ENCODE measurements at regions not wholly inside any gene's neighbourhood (a gene's known extent, or its start where the extent isn't known, plus 50 kb on each side); places are given as distances from the start of the nearest gene placed in this dataset.

DNA sequence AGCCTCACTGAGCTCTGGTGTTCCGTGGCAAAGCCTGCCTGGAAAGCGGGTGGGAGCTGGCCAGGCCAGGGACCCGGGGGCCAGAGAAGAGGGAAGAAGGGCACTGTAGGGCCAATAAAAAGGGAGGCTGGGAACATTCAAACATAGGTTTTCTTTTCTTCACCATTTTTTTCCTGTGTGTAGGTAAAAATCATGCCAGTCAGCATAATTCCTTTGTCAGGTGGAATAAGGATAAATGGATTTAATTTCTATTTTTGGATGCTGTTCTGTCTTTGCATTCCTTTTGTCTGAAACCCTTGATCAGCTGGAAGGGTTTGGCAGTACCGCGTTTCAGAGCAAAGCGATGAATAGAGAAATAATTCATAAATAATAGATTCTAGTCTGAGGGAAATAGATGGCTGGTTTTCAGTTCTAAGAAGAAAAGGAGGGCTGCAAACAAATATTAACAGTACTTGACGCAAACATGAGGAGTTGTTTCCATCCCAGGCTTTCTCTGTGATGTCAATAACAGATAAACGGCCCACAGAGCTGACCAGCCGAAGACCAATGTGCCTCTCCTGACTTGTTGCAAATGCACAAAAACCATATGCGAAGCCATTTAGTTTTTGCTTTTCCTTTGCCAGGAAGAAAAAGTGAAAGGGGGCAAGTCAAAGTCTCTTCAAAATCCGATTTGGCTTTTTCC, 384.4 kb downstream of the TSN start:
- H3K9me3 ChIP-seq = no peaks in the 10 kb centered on the region
- no peaks in the 10 kb centered on the region for H3K27me3 ChIP-seq
- no peak for ATAC-seq
- no peak overlapping the region for H3K4me3 ChIP-seq
- TF ChIP-seq EP300 (IDR thresholded peaks at IDR 0.05) = no peak
- no peak for TF ChIP-seq POLR2A (IDR thresholded peaks at IDR 0.05)
- TF ChIP-seq, protein P1, sequence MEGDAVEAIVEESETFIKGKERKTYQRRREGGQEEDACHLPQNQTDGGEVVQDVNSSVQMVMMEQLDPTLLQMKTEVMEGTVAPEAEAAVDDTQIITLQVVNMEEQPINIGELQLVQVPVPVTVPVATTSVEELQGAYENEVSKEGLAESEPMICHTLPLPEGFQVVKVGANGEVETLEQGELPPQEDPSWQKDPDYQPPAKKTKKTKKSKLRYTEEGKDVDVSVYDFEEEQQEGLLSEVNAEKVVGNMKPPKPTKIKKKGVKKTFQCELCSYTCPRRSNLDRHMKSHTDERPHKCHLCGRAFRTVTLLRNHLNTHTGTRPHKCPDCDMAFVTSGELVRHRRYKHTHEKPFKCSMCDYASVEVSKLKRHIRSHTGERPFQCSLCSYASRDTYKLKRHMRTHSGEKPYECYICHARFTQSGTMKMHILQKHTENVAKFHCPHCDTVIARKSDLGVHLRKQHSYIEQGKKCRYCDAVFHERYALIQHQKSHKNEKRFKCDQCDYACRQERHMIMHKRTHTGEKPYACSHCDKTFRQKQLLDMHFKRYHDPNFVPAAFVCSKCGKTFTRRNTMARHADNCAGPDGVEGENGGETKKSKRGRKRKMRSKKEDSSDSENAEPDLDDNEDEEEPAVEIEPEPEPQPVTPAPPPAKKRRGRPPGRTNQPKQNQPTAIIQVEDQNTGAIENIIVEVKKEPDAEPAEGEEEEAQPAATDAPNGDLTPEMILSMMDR (IDR thresholded peaks at IDR 0.05) = no peak
- no peak for TF ChIP-seq POLR2AphosphoS5 (IDR thresholded peaks at IDR 0.05)
- H3K27ac ChIP-seq = no peak overlapping the region
- no peaks in the 10 kb centered on the region for H3K36me3 ChIP-seq
- WGBS, 2 donors (ENCODE audit: low coverage in 1 of 2) = 49 to 63% methylated on average over 8 to 9 of the region's 11 CpGs
- no peaks in the 10 kb centered on the region for H3K4me1 ChIP-seq

DNA sequence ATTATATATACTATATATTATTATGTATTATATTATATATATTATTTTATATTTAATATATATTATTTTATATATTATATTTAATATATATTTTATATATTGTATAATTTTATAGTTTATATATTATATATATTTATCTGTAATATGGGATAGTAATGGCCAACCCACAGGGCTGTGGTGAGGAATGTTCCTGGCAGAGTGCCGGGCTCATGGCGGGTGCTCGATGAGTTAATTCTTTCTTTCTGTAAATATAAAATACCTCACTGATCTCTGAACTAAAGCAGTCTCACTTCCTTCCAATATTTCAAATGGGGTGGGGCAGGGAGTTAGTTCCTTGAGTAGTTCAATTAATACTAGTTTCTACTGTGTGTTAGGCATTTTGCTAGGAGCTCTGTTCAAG, 389.4 kb downstream of the TSN start:
- H3K9me3 ChIP-seq = no peaks in the 10 kb centered on the region
- 83 to 88% methylated on average over 3 of the region's 3 CpGs for WGBS, 2 donors (ENCODE audit: low coverage in 1 of 2)

DNA sequence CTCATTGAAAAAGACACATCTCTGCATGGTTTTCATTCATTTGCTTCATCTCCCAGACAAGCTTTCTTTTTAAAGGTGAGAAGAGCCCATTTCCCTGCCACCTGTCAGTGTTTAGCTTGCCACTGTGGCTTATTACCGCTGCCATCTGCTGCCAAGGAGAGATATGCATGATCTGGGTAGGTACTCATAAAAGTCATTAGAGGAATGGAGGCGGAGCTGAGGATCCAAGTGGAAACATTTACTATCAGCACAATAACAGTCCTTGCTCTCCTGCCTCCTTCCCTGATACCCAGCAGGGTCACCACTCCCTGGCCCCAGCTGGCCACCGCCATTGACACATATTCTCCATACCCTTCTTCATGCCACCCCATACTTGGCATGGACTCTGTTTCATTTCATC, 390.4 kb downstream of the TSN start:
- no peaks in the 10 kb centered on the region for H3K36me3 ChIP-seq
- no peak overlapping the region for H3K4me3 ChIP-seq
- TF ChIP-seq EP300 (IDR thresholded peaks at IDR 0.05) (no peak), POLR2AphosphoS5 (IDR thresholded peaks at IDR 0.05) (no peak), POLR2A (IDR thresholded peaks at IDR 0.05) (no peak)
- TF ChIP-seq, protein P1 (IDR thresholded peaks at IDR 0.05) = no peak
- no peak overlapping the region for H3K27ac ChIP-seq
- no peaks in the 10 kb centered on the region for H3K4me1 ChIP-seq
- H3K27me3 ChIP-seq = no peaks in the 10 kb centered on the region
- WGBS, 2 donors (ENCODE audit: low coverage in 1 of 2) = 83 to 94% methylated on average over 1 to 2 of the region's 3 CpGs
- no peak for ATAC-seq
- H3K9me3 ChIP-seq = no peaks in the 10 kb centered on the region

More for the DNA sequence above, 389.4 kb downstream of the TSN start:
- TF ChIP-seq, protein P1 (IDR thresholded peaks at IDR 0.05) = no peak
- TF ChIP-seq POLR2AphosphoS5 (IDR thresholded peaks at IDR 0.05) (no peak), EP300 (IDR thresholded peaks at IDR 0.05) (no peak), POLR2A (IDR thresholded peaks at IDR 0.05) (no peak)
- no peak for ATAC-seq
- H3K4me1 ChIP-seq = no peaks in the 10 kb centered on the region
- H3K4me3 ChIP-seq = no peak overlapping the region
- no peaks in the 10 kb centered on the region for H3K27me3 ChIP-seq
- no peak overlapping the region for H3K27ac ChIP-seq
- no peaks in the 10 kb centered on the region for H3K36me3 ChIP-seq

DNA sequence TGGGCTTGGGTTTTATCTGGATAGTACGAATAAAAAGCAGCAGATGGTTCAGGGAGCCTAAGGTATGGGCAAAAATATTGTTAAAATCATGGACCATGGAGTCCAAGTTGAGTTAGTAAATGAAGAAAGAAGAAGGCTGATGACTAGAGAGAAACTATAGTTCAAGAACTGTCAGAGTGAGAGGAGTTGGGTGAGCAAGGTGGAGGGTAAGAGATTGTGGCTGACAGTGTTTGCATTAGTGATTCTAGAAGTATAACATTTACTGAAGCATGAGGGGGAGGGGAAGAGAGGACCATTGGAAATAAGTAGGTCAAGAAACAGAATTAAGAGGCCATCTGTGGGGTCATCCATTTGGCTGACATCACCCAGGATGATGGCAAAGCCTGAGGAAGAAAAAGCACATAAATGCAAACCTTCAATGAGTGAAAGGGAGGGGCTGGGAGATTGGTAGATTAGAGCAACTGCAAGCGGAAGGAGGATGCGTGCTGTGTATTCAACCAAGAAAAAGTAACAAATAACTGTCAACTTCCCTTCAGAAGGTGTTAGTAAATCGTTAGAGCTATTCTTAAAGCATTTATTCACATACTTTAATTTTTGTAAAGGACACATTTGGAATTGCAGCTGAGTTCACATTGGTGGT, 392.8 kb downstream of the TSN start:
- no peak for TF ChIP-seq POLR2A (IDR thresholded peaks at IDR 0.05)
- TF ChIP-seq, protein P1 (IDR thresholded peaks at IDR 0.05) = no peak
- no peak for TF ChIP-seq POLR2AphosphoS5 (IDR thresholded peaks at IDR 0.05)
- Histone ChIP-seq H3K27ac (no peak overlapping the region), H3K4me3 (no peak overlapping the region), H3K4me1 (no peaks in the 10 kb centered on the region), H3K9me3 (no peaks in the 10 kb centered on the region), H3K36me3 (no peaks in the 10 kb centered on the region), H3K27me3 (no peaks in the 10 kb centered on the region)
- WGBS, 2 donors (ENCODE audit: low coverage in 1 of 2) = 78 to 87% methylated on average over 4 of the region's 4 CpGs
- ATAC-seq = no peak

Data from gastroesophageal sphincter (tissue), 4 donors.